ENCODE measurements at regions not wholly inside any gene's neighbourhood (a gene's known extent, or its start where the extent isn't known, plus 50 kb on each side); places are given as distances from the start of the nearest gene placed in this dataset.

GRCh38 chr11:115626414-115626813, 122.2 kb upstream of the CADM1 start:
- TF ChIP-seq CTCF (IDR thresholded peaks at IDR 0.05 in 4 of 5, conservative IDR thresholded peaks at IDR 0.05 in 1 of 5): no peak
- no peak for TF ChIP-seq POLR2A (IDR thresholded peaks at IDR 0.05)

Data from gastrocnemius medialis (tissue), 4 donors.